Right lobe of liver (tissue), 4 donors: ENCODE measurements at regions not wholly inside any gene's neighbourhood (a gene's known extent, or its start where the extent isn't known, plus 50 kb on each side); places are given as distances from the start of the nearest gene placed in this dataset.

Experiments used
- CTCF ChIP-seq, 4 donors: fragments of 200-600 bp in 3 of 4; fragments of 450-650 bp in 1 of 4; IDR thresholded peaks; one replicate each; pipeline versions ENCODE4 v1.5.1 to v1.8.0; 2016 to 2022; ENCODE audit warnings: antibody characterized with exemption in 4 of 4, mild to moderate bottlenecking in 2 of 4
- POLR2A ChIP-seq: fragments of 450-650 bp; IDR thresholded peaks from one replicate; pipeline ENCODE4 v1.6.1; 2017; ENCODE audit warnings: antibody characterized with exemption, mild to moderate bottlenecking
- donor health status: DM: no; HTN: no; CAD: no.
- donor health status: DM: no; HTN: no; CAD: no.
- donor health status: DM: no; HTN: yes; CAD: no.

- TF ChIP-seq POLR2A: no peak
- TF ChIP-seq CTCF (IDR thresholded peaks at IDR 0.05): no peak
Measured at GRCh38 chr9:3721096-3721495, 195.3 kb upstream of the RFX3 start.
